Right ventricle myocardium inferior (tissue), 1 donor: ENCODE measurements at regions not wholly inside any gene's neighbourhood (a gene's known extent, or its start where the extent isn't known, plus 50 kb on each side); places are given as distances from the start of the nearest gene placed in this dataset.
"Not testable (repeated sequence)": the region's sequence is repeated elsewhere in the genome, so short reads cannot be mapped to it uniquely, and the experiment has no call there.

ENCODE experiments used
- ATAC-seq: fragments of 200-7000 bp; cut with Tn5 transposase; one replicate; pipeline ENCODE4 v1.9.1; 2020; ENCODE audit warnings: mild to moderate bottlenecking, moderate library complexity
- DNase-seq: peaks from one replicate; pipeline ENCODE4 v3.0.0; 2021; ENCODE audit errors: missing footprints
- intact Hi-C: fragments of 100-400 bp; cut with DNase I; formaldehyde crosslinking; loops from one replicate; pipeline ENCODE4 v1.11.0; 2022
- donor health status: DM: no; HTN: yes; CAD: no; lungs with severe emphysema.

- ATAC-seq, intact Hi-C loops, DNase-seq: not testable (repeated sequence)
Measured at GRCh38 chr22:12384612-12385011, 3143.4 kb upstream of the OR11H1 start.

- peak; percentile 47 for DNase-seq
- ATAC-seq, intact Hi-C loops: not testable (repeated sequence)
Measured at GRCh38 chr22:12388824-12389800, 3138.9 kb upstream of the OR11H1 start.

GRCh38 chr22:12397270-12397669, 3130.7 kb upstream of the OR11H1 start:
- intact Hi-C loops, DNase-seq, ATAC-seq: not testable (repeated sequence)

- DNase-seq, ATAC-seq: not testable (repeated sequence)
Measured at GRCh38 chr22:12401942-12402341, 3126.1 kb upstream of the OR11H1 start.

GRCh38 chr22:12402531-12402930, 3125.5 kb upstream of the OR11H1 start:
- DNase-seq, ATAC-seq: not testable (repeated sequence)

More at GRCh38 chr22:12401942-12402341, 3126.1 kb upstream of the OR11H1 start:
- intact Hi-C loops, result not testable (repeated sequence)

GRCh38 chr22:12435890-12436289, 3092.1 kb upstream of the OR11H1 start:
- intact Hi-C loops, DNase-seq, ATAC-seq: not testable (repeated sequence)

More at GRCh38 chr22:12402531-12402930, 3125.5 kb upstream of the OR11H1 start:
- intact Hi-C loops, result not testable (repeated sequence)
